Endothelial cell of umbilical vein (primary cell): ENCODE measurements at regions not wholly inside any gene's neighbourhood (a gene's known extent, or its start where the extent isn't known, plus 50 kb on each side); places are given as distances from the start of the nearest gene placed in this dataset.

Source experiments
- EZH2 ChIP-seq: IDR thresholded peaks from 2 replicates; pipeline ENCODE4 v1.6.1; 2012; ENCODE audit warnings: borderline replicate concordance, low read depth, mild to moderate bottlenecking, moderate library complexity, low read length, inconsistent platforms; ENCODE audit not compliant: severe bottlenecking
- FOS ChIP-seq: IDR thresholded peaks from 2 replicates; pipeline ENCODE4 v1.6.1; 2011; ENCODE audit warnings: mild to moderate bottlenecking, low read length, moderate library complexity, borderline replicate concordance; ENCODE audit not compliant: insufficient read depth
- GATA2 ChIP-seq: IDR thresholded peaks from 2 replicates; pipeline ENCODE4 v1.7.0; 2011; ENCODE audit warnings: low read depth, mild to moderate bottlenecking, moderate library complexity, mixed read lengths, low read length; ENCODE audit not compliant: insufficient read length, insufficient read depth
- JUN ChIP-seq: IDR thresholded peaks from 2 replicates; pipeline ENCODE4 v1.6.1; 2011; ENCODE audit warnings: borderline replicate concordance, low read depth; ENCODE audit not compliant: insufficient read length, insufficient read depth
- MYC ChIP-seq: IDR thresholded peaks from one replicate; pipeline ENCODE4 v1.6.1; 2011; ENCODE audit warnings: mild to moderate bottlenecking, low read depth, low read length
- POLR2A ChIP-seq: IDR thresholded peaks from 2 replicates; pipeline ENCODE4 v1.6.1; 2012; ENCODE audit warnings: low read depth, mild to moderate bottlenecking, control low read depth, low read length
- POLR2AphosphoS5 ChIP-seq: IDR thresholded peaks from 2 replicates; pipeline ENCODE4 v1.6.1; 2012; ENCODE audit warnings: low read depth, mild to moderate bottlenecking, control low read depth, low read length, moderate library complexity; ENCODE audit not compliant: insufficient read depth
- TF ChIP-seq, protein P1 (sequence below), 2 donors: IDR thresholded peaks; 1 replicate in 1 of 2; 2 replicates in 1 of 2; pipeline ENCODE4 v1.5.1; 2011; ENCODE audit warnings: low read length in 2 of 2, mild to moderate bottlenecking in 2 of 2, moderate library complexity in 2 of 2, control low read depth in 1 of 2, inconsistent platforms in 1 of 2, low read depth in 1 of 2; ENCODE audit not compliant: insufficient read depth in 1 of 2; ENCODE audit errors: extremely low read depth in 1 of 2
- TF ChIP-seq, protein P2 (sequence below): IDR thresholded peaks from 2 replicates; pipeline ENCODE4 v1.6.1; 2011; ENCODE audit not compliant: insufficient read depth, insufficient read length

DNA sequence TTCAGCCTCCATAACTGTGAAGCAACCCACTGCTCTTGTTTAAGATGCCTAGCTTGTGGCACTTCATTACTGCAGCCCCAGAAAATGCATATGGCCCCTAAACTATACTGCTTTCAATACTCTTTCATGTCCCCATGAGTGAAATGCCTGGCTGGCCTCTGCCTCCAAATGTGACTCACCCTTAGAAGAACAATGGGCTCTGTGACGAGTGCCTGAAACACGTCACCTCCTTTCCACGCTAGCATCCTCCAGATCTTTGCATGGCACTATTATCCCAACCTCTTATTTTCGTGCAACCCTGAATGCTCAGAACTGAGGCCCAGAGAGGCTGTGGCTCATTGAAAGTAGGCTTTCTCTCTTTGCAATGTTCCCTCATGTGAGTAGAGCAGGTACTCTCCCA, 233.1 kb downstream of the CBLN1 start:
- TF ChIP-seq, protein P1, sequence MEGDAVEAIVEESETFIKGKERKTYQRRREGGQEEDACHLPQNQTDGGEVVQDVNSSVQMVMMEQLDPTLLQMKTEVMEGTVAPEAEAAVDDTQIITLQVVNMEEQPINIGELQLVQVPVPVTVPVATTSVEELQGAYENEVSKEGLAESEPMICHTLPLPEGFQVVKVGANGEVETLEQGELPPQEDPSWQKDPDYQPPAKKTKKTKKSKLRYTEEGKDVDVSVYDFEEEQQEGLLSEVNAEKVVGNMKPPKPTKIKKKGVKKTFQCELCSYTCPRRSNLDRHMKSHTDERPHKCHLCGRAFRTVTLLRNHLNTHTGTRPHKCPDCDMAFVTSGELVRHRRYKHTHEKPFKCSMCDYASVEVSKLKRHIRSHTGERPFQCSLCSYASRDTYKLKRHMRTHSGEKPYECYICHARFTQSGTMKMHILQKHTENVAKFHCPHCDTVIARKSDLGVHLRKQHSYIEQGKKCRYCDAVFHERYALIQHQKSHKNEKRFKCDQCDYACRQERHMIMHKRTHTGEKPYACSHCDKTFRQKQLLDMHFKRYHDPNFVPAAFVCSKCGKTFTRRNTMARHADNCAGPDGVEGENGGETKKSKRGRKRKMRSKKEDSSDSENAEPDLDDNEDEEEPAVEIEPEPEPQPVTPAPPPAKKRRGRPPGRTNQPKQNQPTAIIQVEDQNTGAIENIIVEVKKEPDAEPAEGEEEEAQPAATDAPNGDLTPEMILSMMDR (IDR thresholded peaks at IDR 0.05; ENCODE audit: extremely low read depth in 1 of 2, insufficient read depth in 1 of 2, low read depth in 1 of 2, low read length in 2 of 2): no peak
- TF ChIP-seq FOS: no peak
- no peak for TF ChIP-seq POLR2A
- TF ChIP-seq EZH2: no peak
- TF ChIP-seq JUN: no peak
- TF ChIP-seq, protein P2, sequence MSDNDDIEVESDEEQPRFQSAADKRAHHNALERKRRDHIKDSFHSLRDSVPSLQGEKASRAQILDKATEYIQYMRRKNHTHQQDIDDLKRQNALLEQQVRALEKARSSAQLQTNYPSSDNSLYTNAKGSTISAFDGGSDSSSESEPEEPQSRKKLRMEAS: no peak
- TF ChIP-seq POLR2AphosphoS5: no peak
- no peak for TF ChIP-seq MYC
- no peak for TF ChIP-seq GATA2
